ENCODE measurements at regions not wholly inside any gene's neighbourhood (a gene's known extent, or its start where the extent isn't known, plus 50 kb on each side); places are given as distances from the start of the nearest gene placed in this dataset.
"Not testable (repeated sequence)": the region's sequence is repeated elsewhere in the genome, so short reads cannot be mapped to it uniquely, and the experiment has no call there.

GRCh38 chr3:35224565-35225295 is 414.6 kb upstream of the ARPP21 start:
- TF ChIP-seq CTCF (conservative IDR thresholded peaks at IDR 0.05; ENCODE audit: low read depth, low read length): no peak
- no peak for DNase-seq (ENCODE audit: low read depth)
- no peak overlapping the region for H3K4me3 ChIP-seq (ENCODE audit: low read depth, low read length)

DNA sequence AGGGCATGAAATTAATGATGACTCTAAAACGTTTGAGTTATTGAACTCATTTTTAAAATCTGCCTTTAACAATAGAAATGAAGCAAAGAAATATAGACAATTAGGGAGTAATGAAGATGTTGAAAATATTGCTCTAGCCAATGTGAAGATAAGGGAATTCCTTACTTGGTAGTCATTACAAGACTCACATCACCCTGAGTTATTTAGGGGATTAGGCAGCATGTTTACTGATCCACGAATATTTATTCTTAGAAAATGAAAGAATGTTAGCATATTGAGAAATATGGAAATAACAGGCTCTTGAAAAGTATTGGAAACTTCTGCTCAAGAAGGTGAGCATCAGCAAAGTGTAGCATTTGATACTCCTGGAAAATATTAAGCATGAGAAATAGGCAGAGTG is 398.1 kb upstream of the ARPP21 start:
- DNase-seq (ENCODE audit: low read depth): peak; percentile 41
- H3K4me3 ChIP-seq (ENCODE audit: low read depth, low read length): no peak overlapping the region
- no peak for TF ChIP-seq CTCF (conservative IDR thresholded peaks at IDR 0.05; ENCODE audit: low read depth, low read length)

- no peak for TF ChIP-seq CTCF (conservative IDR thresholded peaks at IDR 0.05; ENCODE audit: low read depth, low read length)
- DNase-seq (ENCODE audit: low read depth): no peak
These were observed 384.4 kb upstream of the ARPP21 start for GRCh38 chr3:35254917-35255316.

GRCh38 chr3:35257641-35258040 is 381.7 kb upstream of the ARPP21 start:
- no peak for TF ChIP-seq CTCF (conservative IDR thresholded peaks at IDR 0.05; ENCODE audit: low read depth, low read length)
- DNase-seq (ENCODE audit: low read depth): no peak
- H3K4me3 ChIP-seq (ENCODE audit: low read depth, low read length): no peak overlapping the region

More at GRCh38 chr3:35254917-35255316, 384.4 kb upstream of the ARPP21 start:
- H3K4me3 ChIP-seq (ENCODE audit: low read depth, low read length): no peak overlapping the region

GRCh38 chr3:35262406-35262805 is 376.9 kb upstream of the ARPP21 start:
- no peak for TF ChIP-seq CTCF (conservative IDR thresholded peaks at IDR 0.05; ENCODE audit: low read depth, low read length)
- no peak for DNase-seq (ENCODE audit: low read depth)

DNA sequence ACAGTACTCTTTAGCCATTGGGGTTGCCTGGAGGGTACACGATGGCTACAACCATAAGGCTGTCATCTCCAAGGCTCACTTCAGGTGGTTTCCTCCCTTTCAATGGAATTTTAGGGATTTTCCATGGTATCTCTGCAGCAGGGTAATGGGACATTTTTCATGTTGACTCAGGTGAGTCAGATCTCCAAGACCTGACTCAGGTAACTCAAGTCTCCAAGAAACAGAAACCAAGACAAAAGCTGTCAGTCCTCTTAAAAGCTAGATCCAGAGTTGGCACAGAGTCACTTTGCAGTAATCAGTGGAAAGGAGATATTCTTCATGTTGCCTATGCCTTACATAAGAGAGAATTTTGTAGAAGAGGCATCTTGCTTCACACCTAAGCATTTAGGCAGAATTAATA is 375.8 kb upstream of the ARPP21 start:
- DNase-seq (ENCODE audit: low read depth): no peak
- no peak overlapping the region for H3K4me3 ChIP-seq (ENCODE audit: low read depth, low read length)
- no peak for TF ChIP-seq CTCF (conservative IDR thresholded peaks at IDR 0.05; ENCODE audit: low read depth, low read length)

More at GRCh38 chr3:35262406-35262805, 376.9 kb upstream of the ARPP21 start:
- no peak overlapping the region for H3K4me3 ChIP-seq (ENCODE audit: low read depth, low read length)

DNA sequence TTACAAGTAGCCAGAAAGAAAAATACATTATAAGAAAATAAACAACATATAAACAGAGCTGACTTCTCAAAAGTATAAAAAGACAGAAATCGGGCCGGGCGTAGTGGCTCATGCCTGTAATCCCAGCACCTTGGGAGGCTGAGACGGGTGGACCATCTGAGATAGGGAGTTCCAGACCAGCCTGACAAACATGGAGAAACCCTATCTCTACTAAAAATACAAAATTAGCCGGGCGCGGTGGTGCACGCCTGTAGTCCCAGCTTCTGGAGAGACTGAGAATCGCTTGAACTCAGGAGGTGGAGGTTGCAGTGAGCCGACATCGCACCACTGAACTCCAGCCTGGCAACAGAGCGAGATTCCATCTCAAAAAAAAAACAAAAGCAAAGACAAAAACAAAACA is 373.3 kb upstream of the ARPP21 start:
- DNase-seq (ENCODE audit: low read depth); H3K4me3 ChIP-seq (ENCODE audit: low read depth, low read length): not testable (repeated sequence)

Data from choroid plexus epithelial cell (primary cell).